ENCODE measurements at regions not wholly inside any gene's neighbourhood (a gene's known extent, or its start where the extent isn't known, plus 50 kb on each side); places are given as distances from the start of the nearest gene placed in this dataset.
"Not testable (repeated sequence)": the region's sequence is repeated elsewhere in the genome, so short reads cannot be mapped to it uniquely, and the experiment has no call there.

- DNase-seq, result no peak
Observed at GRCh38 chr4:183816077-183816476, 89.0 kb upstream of the STOX2 start.

- DNase-seq, result no peak
Observed at GRCh38 chr4:183816882-183817509, 88.1 kb upstream of the STOX2 start.

DNA sequence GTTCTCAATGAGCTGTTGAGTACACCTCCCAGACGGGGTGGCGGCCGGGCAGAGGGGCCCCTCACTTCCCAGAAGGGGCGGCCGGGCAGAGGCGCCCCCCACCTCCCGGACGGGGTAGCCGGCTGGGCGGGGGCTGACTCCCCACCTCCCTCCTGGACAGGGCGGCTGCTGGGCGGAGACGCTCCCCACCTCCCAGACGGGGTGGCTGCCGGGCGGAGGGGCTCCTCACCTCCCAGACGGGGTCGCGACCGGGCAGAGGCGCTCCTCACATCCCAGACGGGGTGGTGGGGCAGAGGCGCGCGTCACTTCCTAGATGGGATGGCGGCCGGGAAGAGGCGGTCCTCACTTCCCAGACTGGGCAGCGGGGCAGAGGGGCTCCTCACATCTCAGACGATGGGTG, 86.5 kb upstream of the STOX2 start:
- DNase-seq, result not testable (repeated sequence)

DNA sequence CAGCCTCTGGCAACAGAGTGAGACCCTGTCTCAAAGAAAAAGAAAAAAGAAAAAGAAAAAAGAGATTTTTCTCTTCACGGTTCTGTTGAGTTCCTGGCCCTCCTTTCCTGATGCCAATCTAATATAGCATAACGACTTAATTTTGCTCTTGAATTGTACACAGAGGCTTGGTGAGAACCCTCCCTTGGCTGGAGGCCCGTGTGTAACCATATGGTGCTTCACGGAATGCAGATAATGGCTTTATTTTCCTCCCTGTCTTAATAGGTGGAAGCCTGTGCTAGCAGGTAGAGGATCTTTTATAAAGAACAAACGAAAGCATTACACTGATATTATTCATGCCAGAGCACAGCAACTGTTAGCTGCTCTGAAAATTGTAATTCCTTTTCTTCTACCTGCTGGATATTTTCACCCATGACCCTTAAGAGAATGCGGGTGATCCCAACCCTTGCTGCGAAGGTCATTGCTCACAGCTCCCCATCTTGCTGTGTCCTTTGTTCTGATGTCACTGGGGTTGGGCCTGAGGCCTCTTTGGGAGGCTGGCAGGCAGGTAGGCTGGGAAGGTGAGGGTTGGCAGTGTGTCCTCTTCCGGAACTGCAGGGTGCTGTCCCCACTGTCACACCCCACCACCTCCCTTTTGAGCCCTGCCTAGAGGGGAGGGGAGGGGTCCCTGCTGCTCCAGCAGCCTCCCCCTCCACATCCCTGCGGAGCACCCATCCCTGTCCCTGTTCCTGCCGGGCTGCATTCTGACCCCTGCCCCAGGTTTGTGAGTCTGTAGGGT, 83.8 kb upstream of the STOX2 start:
- DNase-seq, result no peak

DNA sequence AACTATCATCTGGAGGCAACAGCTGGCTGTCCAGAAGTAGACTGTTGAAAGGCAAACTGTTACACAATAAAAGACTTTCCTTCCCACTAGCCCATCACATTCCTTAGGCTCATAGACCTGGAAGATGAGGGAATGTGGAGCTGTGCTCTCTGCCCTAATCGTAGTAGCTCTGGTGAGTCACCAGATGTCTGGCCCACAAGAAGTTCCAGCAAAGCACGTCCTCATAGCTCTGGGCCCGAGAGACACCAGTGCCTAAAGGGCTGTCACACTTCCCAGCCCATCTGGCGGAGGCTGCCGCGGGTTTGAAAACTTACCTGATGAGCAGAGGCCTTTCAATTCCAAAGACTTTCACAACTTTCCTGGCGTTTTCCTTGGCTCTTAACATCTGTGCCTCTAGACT, 81.7 kb upstream of the STOX2 start:
- DNase-seq, result no peak

DNA sequence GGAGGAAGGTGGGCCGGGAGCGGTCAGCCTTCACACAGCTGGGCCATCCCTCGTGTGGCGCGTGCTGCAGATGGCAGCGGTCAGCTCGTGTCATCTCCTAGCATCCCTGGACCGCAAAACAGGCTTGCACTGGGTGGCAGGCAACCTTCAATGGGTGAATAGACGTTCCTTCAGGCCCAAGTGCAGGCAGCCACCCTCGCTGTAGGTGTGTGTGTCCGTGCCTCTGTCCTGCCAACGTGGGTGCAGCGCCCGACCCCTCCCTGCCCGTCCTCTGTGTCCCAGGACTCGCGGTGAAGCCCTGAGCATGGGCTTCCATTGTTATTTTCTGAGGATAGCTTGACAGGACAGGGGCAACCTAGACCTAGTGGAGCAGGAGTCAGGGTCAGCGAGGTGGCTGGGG, 79.8 kb upstream of the STOX2 start:
- DNase-seq, result no peak

DNA sequence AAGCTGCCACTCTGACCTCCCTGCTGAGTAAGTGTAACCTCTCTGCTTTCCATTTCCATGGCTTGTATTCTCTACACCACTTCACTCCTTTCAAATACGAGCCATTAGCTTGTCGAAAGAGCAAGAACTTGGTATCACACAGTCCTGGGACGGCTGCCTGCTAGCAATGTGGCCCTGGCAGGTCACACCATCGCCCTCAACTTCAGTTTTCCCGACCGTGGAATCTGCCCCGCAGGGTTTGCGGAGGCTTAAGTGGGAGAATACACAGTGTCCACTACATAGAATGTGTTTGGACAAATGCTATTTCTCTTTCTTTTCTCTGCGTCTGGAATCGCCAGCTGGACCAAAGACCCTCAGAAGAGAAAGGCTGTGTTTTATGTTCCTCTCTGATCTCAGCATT, 78.6 kb upstream of the STOX2 start:
- no peak for DNase-seq

DNA sequence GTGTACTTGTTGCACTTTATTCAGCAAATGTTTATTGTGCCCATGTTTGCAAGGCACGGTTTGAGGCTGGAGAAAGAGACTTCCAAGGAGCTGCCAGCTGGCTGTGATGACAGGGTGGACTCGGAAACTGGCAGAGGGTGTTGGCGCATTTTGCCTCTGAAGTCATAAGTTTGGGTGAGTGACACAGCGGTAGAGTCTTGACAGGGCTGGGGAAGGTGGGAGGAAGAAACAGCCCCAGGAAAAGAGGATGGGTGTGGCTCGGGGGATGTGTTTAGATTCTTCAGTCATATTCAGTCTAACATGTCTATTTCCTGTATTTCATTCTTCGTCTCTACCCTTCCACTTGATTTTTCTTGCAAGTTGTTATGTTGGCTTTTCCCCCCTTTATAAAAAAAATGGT, 77.0 kb upstream of the STOX2 start:
- DNase-seq, result no peak

DNA sequence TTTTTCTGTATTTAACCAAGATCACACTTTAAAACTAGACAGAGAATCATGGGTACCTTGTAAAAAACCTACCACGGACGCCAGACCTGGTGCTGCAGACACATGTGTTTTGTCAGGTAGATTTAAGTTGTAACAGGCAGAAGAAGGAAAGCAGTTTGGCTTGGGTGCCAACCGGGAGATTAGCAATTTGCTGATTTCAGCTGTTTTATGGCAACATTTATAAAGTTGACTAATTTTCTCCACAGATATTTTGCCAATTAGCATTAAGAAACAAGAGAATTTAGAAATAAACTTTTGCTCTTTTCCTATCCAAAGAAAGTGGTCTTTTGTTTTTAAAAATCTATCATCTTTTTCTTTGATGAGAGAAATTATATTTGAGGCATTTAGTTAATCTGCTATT, 76.3 kb upstream of the STOX2 start:
- no peak for DNase-seq

DNA sequence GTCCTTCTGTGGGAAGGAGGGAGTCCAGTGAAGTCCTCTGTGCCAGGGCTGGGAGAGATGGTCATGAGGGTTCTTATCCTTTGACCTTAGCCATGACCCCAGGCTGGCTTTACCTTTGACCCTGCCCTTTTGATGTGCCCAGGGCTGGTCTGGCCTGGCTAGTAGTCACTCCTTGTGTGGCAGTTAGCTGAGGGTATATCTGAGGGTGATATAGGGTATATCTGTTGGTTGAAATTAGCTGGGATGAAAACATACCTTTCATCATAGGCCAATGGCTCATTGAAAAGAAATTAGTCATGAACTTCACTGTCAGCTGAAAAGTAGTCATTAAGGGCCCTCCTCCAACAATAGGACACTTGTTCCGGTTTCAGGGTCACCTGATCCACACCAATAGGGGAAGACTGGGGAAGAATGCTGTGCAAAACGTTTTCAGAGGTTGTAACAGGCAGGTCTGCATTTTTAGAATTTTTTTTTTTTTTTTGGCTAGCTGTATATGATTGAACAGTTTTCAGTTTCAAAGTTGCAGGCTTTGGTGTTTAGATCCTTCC, 74.6 kb upstream of the STOX2 start:
- DNase-seq, result no peak

DNA sequence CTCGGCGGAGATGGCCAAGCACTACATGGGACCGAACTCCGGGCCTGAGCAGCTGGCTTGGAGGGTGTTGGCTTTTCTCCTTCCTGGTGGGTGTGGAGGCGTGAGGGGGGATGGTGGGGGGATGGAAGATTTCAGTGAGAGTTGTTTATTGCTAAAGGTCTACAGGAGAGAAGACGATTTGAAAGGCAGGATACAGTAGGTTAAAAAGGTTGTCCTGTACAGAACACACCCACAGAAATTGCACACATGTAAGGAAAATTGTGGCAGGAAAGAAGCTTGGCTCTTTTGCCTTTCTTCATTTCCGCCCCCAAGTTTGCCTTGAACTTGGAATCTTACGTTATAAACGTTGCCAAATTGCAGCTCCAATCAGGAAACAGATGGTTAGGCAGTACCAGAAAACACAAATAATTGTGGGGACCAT, 74.1 kb upstream of the STOX2 start:
- no peak for DNase-seq

GRCh38 chr4:183831683-183832082, 73.4 kb upstream of the STOX2 start:
- no peak for DNase-seq

GRCh38 chr4:183832776-183833450, 72.2 kb upstream of the STOX2 start:
- DNase-seq, result no peak

DNA sequence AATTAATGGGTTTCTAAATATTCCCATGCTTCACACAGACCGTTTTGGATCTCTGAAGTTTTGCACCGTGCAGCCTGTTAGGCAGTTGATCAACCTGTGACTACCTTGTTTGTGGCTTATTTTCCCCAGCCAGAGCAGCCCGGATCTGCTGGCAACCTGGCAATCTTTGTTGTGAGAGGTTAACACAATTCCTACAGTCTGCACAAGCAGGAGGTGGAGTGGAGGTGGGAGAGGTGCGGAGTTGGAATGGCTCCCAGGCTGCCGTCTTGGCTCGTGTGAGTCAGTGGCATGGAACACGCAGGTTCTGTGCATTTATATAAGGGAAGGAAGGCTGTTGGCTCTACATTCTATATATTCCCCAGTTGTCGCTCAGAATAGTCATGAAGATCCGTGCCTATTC, 70.9 kb upstream of the STOX2 start:
- no peak for DNase-seq

DNA sequence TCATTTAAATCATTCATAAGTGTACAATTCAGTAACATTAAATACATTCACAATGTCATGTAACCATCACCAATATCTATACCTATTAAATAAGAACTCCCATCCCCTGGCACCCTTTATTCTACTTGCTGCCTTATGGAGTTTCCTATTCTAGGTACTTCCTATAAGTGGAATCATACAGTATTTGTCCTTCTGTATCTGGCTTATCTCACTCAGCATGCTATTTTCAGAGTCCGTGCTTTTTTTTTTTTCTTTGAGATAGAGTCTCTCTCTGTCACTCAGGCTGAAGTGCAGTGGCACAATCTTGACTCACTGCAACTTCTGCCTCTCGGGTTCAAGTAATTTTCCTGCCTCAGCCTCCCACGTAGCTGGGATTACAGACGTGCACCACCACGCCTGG, 67.9 kb upstream of the STOX2 start:
- no peak for DNase-seq

GRCh38 chr4:183838987-183839712, 66.0 kb upstream of the STOX2 start:
- no peak for DNase-seq

GRCh38 chr4:183840311-183840710, 64.8 kb upstream of the STOX2 start:
- DNase-seq, result peak; percentile 68

DNA sequence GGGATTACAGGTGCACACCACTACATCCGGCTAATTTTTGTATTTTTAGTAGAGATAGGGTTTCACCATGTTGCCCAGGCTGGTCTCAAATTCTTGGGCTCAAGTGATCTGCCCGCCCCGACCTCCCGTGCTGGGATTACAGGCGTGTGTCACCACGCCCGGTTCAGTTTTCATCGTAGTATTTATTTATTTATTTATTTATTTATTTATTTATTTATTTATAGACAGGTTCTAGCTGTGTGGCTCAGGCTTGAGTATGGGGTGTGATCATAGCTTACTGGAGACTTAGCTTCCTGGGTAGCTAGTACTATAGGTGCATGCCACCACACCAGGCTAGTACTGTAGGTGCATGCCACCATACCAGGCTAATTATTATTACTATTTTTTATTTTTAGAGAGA, 64.1 kb upstream of the STOX2 start:
- no peak for DNase-seq

DNA sequence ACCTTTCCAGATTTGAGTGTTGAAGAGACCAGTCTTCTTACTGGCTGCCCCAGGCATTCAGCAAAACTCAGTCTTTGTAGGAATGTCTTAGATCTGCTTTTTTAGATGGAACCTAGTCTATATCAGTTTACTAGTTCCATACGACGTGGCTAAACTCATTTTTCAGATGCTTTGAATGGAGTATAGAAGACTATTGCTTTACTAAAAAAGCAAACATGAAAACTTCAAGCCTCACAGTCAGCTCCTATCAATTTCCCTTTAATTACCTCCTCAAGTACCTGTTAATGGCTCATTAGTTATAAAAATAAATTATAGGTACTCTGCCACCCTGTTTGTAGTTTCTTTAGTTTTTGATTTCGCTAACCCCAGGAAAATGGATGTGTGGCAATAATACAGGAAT, 63.0 kb upstream of the STOX2 start:
- DNase-seq, result no peak

DNA sequence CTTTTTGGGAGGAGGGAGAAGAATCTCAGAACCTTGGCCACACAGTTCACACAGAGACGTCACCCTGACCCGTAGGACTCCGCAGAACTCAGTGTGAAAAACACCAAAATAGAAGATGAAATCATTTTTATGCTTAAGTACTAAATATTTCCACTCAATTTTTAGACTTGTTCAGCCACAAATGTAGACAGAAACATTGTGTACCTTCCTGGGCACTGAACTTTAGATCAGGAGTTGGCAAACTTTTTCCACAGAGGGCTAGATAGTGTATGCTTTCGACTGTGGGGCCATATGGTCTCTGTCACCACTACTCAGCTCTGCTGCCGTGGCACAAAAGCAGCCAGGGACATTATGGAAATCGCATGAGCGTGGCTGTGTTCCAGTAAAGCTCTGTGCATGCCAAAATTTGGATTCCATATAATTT, 61.8 kb upstream of the STOX2 start:
- DNase-seq, result no peak

GRCh38 chr4:183846951-183847350, 58.2 kb upstream of the STOX2 start:
- DNase-seq, result no peak

DNA sequence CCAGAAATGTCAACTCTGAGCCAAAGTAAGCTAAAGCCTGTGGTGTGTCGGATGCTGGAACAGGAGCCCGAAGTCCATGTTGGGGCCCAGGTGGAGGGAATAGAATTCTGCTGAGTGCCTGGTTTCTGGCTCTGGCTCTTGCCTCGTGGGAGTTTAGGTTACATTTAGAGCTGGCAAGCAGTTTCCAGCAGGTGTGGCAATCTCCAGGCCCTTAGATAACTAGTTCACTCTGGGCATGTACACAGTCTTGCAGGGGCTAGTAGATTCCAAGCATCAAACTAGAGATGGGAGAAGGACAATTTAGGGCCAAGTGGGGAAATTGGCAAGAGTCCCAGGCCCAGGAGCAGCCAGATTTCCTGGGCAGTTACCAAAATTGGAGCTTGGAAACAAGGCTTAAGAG, 56.3 kb upstream of the STOX2 start:
- DNase-seq, result no peak

- DNase-seq, result no peak
Observed at GRCh38 chr4:183852910-183853547, 52.1 kb upstream of the STOX2 start.
